GF-D8 (cell line): ENCODE measurements at regions not wholly inside any gene's neighbourhood (a gene's known extent, or its start where the extent isn't known, plus 50 kb on each side); places are given as distances from the start of the nearest gene placed in this dataset.

Experiments used
- DNase-seq: peaks from one replicate; lab custom pipeline; 2025; lab: John Stamatoyannopoulos, UW

DNA sequence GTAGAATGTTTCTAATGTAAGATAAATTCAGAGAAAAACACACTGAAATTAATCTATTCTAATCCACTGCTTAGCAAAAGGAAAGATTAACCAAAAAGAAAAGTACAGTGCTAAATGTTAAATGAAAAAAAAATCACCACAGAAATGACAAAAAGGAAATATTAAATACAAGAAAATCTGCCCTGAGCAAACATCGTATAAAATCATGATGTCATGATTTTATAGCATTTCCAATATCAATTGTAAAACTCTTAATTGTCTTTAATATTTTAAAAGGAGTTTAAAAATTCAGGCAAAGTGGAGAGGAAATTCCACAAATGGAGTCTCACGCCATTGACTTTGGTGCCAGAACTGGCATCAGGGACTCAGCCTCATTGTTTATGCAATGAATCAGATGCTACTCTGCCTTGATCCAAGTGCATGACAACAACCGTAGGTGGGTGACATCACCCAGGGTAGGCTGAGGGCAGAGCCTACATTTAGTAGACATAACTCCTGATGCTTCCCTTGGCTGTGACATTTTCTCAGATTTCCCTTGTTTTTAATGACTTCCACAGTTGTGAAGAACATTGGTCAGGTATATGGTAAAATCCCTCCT is 696.8 kb downstream of the SEMA5A start:
- no peak for DNase-seq

DNA sequence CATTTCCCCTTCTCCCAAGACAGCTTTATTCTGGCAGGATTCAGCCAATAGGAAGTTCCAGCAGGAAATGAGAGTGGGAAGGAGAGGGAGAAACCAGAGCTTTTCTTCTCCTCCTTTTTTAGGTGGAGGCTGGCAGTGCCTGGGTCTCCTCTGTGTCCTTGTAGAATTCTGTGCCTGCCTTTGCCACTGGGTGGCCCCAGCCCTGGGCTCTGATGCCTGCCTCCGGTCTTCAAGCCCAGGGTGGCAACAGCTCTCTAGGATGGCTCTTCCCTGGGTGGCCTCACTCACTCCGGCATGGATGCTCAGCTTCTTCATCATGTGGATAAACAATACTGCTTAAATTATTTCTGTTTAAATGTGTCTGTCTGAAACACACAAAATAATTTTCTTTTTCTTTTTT is 694.8 kb downstream of the SEMA5A start:
- DNase-seq, result no peak

DNA sequence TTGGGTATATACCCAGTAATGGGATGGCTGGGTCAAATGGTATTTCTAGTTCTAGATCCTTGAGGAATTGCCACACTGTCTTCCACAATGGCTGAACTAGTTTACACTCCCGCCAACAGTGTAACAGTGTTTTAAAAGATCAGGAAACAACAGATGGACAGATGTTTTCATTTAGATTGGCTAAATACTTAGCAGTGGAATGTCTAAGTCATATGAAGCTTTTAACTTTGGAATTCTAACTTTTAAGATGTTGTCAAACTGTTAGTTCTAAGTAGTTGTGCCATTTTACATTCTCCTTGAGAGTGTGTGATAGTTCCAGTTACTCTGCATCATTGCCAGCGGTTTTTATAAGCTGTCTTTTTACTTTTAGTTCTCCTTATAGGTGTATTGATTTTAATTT is 688.8 kb downstream of the SEMA5A start:
- no peak for DNase-seq

DNA sequence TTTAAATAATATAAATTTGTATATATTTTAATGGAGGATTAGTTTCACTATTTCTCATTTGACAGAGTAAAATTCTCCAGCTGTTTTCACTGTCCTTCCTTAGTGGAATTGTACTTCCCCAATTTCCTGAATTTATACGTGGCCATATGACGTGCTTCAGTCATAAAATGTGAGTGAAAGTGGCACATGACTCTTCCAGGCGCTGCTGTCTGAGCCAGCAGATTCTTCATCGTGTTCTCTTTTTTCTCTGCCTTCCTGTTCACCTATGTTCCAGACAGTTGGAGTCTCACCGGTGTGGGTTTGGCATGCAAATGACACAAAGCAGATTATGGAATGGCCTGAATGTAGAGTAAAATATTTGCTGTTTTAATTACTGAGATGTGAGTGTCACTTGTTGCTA is 684.1 kb downstream of the SEMA5A start:
- no peak for DNase-seq

DNA sequence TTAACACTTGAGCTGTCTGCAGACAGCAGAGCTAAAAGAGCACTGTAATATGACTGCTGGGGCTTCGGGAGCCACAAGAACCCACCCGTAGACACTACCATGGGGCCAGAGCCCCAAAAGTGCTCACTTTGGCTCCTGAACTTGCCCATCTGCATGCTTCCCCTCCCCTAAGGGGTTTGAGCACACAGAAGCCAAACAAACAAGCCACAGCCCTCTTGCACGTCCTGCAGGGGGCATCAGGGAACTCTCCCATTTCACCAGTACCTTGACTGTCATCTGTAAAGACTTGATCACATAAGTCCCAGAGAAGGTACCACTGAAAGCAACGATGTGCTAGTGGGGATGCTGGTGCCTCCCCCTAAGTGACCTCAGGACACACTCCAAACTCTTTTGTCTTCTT is 681.8 kb downstream of the SEMA5A start:
- no peak for DNase-seq

DNA sequence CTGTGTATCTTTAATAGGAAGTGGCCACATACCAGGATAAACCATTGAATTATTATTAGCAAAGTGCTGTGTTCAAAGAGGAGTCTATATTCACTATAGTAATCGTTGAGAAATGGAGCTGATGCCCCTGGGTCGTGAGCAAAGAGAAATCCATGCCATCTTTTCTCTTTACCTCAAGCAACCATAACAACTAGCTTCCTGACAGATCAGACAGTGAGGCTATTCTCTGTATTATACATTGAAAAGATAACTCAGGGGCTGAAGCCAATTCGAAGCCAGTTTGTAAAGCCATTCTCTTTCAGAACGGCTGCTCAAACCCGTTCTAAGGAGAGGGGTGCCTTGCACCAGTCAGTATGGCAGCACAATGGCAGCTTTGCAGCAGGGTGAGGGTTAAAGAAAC is 680.6 kb downstream of the SEMA5A start:
- DNase-seq, result no peak

DNA sequence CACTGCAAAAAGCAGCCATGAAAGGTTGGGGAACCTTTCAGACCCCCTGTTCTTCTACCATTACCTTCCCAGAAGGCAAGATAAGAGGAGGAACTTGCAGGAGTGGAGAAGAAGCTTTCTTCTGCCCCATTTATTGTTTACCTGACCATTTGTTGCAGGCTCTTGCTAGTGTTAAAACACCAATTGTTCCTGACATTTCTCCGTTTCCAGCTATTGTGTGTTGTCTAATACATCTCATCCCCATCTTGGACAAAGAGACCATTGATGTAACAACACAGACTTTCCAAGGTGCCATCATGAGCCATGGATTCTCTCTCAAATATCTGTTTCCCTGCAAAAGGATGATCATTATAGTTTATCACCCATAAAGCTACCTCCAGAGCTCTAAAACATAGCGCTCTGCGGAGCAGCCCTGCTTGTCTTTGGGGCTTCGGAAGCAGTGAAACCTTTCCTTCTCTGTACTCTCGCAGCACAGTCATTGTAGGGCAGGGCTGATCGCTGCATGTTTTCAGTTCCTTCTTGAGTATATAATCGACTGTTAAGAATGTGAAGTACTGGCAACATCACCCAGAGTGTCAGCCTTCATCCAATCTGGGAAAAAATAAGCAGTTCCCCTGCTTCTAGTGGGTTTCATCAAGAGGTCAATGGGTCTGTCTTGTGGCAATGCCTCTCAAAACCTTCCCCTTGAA is 680.0 kb downstream of the SEMA5A start:
- no peak for DNase-seq

DNA sequence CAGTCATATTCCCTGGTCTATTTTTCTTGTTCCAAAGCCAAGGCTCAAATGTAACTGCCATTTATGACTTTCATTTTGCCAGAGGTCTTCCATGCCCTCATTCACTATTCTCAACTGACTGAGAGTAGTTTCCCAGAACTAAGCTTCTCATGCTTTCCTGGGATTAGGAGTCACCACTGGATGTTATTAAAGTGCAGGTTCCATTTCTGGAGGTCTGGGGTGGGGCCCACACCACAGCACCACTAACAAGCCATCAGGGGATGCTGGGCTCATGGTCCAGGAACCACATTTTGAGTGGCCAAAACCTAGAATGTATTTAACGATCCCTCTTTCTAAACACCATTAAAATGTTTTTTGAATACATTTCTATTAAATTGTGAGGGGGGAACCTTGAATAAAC is 677.6 kb downstream of the SEMA5A start:
- DNase-seq, result no peak

DNA sequence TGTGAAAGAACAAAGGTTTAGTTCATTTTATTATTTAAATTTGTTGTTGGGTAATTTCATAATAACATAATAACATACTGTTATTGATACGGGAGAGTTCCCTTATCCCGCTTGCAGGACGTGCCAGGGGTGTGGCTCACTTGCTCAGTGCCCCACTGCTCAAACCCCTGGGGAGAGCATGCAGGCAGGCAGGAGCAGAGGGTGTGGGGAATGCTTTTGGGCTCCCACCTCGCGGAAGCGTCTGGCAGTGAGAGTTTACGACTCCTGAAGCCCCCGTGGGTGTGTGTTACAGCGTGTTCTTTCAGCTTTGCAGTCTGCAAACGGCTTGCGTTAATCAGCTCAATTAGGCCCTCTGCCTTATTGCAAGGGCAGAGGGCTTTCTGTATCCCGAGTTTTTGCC is 675.9 kb downstream of the SEMA5A start:
- no peak for DNase-seq

DNA sequence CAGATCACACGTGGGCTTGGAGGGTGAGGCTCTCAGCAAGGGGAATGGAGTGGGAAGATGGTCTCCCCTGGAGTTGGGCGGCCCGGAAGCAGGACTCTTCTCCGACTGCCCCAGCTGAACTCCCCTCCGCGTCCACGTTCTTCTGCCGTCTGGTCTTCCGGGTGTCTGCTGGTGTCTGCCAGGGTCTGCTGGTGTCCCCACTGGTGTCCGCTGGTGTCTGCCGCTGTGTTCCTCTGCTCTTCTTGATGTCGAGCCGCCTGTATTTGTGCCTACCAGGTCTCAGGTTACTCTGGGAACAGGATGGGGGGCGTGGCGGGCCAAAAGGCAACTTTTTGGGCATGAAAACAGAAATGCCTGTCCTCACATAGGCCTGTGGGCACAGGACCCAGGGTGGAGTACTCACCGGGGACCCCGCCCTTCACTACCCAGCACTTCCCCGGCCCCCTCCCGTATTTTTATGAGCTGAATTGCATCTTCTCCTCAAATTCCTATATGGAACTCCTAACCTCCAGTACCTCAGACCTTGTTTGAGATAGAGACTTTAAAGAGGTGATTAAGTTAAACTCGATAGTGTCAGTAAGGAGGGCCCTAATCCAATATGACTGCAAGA is 675.4 kb downstream of the SEMA5A start:
- DNase-seq, result no peak

DNA sequence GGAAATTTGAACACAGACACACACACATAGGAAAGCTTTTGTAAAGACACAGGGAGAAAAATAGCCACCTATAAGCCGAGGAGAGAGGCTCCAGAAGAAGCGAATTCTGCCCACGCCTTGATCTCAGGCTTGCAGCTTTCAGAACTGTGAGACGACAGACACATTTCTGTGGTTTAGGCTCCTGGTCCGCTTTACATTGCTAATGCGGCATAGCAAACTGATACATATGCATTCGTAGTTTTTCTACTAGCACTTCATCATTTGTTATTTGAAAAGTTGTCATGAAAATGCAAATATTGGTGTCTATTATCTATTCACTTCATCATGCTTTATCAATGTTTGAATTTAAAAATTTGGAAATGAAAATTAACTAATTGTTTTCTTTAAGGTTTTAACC is 674.9 kb downstream of the SEMA5A start:
- no peak for DNase-seq

DNA sequence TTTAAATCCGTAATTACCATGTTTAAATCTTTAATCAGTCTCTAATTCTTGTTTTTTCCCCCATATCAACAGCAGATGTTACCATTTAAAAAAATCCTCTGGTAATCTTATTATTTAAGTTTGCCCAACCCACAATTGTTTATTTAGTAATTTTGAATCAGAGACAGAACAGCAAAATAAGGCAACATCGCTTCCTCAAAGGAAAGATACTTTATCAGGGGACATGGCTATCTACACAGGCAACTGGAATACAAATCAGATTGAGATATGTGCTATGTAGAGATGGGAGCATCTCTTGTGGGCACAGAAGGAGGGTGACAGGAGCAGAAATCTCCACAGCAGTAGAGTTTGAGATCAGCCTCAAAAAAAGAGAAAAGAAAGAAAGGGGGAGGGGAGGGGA is 674.4 kb downstream of the SEMA5A start:
- DNase-seq, result no peak

DNA sequence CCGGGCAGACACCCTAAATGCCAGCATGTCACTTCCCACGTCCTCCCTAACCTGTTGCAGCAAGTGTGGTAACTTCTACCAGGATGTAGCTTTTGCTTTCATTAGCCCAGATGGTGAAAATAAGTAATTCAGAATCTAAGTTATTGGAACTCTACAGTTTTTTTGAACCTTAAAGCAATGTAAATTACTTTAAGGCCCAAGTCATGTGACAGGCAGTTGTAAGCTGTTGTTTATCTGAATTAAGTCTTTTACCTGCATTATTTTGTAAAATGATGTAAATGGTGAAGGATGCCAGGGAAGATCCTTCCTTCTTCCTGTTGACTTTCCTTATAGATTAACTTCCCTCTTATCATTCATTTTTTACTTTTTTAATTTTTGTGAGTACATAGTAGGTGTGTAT is 670.2 kb downstream of the SEMA5A start:
- no peak for DNase-seq

DNA sequence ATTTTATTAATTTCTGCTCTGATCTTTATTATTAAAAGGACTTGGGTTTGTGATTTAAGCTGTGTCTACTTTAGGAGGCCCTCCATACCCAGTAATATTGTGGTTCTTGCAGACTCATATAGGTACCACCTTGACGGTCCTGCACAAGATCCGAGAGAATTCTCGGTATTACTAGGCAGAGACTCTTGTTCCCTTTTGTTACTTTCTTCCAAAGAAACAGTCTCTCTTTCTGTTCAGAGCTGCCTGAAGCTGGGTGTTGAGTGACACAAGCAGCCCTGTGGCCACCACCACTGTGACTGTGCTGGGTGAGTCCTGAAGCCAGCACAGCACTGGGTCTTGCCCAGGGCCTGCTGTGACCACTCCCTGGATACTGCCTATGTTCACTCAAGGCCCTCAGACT is 666.6 kb downstream of the SEMA5A start:
- no peak for DNase-seq

DNA sequence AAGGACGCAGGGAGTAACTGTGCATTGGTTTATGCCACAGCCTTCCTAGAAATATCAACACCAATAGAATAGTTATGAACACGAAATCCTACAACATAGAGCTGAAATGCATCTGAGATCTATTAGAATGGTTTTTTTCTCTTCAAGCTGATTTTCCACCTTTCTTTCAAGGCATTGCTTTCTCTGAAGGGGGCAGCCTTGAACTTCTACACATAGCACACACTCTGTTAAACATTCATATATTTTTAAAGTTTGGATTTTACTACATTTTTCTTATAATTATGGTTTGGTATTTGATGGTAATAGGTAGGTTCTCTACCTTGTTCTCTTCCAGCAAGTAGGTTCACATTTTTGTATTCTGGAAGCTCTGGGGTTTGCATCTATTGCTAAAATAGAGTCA is 661.8 kb downstream of the SEMA5A start:
- no peak for DNase-seq

DNA sequence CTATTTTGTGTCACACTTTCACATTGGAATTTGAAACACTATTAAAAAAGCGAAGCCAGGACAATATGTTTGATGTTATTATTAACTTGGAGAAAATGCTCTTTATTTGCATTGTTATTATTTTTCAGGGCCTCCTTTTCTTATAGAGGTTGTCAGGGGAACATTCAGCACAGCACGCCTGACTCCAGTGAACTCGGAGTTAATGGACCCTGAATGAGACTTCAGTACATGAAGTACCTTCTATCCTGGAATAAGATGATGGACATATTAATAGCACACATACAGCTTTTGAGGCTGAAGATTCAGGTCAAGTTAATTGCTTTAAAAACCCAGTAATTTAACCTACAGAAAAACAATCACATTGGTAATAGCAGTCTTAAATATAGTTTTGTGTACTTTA is 652.9 kb downstream of the SEMA5A start:
- no peak for DNase-seq

DNA sequence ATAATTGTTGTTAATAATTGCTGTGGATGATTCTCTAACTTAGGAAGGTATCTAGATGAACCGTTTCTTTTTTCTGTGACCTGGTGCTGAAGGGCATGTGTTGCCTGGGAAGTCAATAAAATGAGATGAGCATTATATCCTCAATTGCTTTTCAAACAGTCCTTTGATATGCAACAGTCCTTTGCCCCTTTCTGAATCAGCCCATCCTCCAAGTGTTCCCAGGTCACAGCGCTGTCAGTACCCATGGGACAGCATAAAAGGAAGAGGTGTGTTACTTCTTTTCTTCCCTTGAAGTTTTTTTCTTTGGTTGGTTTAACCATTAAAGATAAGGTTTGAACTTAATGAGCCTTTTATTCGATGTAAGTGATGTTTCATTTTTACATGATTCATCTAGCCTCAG is 651.8 kb downstream of the SEMA5A start:
- no peak for DNase-seq

DNA sequence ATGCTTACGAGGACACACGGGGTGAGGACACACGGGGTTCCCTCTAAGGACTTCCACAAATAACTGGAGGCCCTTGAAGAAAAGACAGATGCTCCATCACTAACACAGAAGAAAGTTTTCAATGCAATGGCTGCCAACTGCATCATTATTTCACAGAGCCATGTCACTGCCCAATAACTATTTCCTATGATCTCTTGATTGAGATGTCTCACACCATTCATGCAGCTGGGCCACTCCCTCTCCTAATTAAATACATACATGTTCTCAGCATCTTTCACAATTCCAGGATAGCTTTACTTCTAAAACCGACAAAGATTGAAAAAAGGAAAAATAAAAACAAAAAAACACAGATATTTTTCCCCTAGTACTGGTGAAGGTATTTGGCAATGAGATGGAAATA is 650.8 kb downstream of the SEMA5A start:
- no peak for DNase-seq

DNA sequence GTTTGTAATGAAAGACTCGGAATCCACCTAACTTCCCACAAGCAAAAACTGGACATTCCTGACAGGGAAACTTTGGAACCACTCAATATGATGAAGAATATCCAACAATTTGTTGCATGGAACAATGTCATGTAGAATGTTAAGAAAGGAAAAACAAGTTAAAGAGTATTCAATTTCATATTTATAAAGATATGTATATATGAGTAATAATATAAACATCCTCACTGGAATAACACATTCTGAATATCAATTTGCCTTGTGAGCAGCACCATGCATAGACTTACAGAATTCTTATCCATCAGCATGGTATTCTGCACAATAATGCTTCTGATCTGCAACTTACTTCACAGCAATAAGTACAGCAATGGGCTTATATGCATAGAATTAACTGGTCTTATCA is 650.3 kb downstream of the SEMA5A start:
- no peak for DNase-seq

DNA sequence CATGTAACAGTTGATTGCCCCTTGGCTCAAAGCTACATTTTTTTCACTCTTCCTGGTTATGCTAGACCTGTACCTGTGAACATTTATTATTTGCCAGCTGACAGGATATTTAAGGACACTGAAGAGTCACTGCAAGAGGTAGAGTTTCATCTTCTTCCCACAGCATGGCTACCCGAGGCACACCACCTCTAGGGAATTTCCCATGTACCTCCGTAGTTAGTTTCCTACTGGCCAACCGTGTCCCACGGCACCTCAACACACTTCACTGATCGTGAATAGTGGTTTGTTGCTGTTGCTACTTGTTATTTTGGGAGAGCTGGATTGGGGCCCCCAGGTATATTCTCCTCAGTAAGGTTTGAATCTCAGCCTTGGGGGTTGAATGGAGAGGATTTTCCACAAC is 648.6 kb downstream of the SEMA5A start:
- no peak for DNase-seq

DNA sequence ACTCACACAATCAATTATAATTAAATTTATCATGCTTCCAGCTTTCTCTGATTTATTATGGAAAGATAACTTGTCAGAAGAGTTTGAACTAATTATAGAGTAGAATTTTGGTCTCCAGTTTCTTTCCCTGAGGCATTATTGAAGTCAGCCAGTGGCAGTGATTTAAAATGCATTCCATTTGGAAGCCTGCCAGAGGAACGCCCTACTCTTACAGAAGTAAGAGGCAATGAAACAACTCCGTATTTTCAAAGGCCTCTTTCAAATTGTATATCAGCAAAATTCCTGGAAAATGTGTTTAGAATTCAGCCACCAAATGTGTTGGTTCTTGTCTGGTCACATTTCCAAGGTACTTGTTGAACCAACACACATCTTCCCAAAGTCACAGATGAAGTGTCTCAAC is 640.9 kb downstream of the SEMA5A start:
- DNase-seq, result no peak

DNA sequence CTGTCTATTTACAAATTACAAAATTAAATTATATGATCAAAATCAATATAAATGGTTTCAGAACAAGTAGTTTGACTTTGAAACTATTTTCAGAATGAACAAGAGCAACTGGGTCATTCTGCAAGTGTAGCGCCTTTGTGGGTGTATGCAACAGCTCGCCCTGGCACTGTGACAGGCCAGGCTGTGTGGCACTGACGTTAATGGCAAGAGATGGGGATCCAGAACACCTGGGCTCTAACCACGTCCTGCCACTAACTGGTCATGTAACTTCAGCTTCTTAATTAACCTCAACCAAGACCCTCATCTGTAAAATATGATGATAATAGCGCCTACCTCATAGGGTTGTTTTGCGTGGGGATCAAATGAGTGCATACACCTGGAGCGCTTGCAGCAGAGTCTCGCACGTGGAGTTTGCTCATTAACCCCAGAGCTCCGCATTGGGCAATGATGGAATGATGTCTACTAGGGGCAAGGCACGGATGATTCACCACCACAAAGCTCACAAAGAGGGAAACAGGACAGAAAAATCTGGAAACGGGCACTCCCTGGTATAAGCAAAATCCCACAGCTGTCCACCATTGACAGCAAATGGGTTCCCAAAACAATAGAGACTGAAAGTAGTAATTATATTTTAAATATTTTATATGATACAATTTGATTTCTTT is 639.4 kb downstream of the SEMA5A start:
- DNase-seq, result no peak

DNA sequence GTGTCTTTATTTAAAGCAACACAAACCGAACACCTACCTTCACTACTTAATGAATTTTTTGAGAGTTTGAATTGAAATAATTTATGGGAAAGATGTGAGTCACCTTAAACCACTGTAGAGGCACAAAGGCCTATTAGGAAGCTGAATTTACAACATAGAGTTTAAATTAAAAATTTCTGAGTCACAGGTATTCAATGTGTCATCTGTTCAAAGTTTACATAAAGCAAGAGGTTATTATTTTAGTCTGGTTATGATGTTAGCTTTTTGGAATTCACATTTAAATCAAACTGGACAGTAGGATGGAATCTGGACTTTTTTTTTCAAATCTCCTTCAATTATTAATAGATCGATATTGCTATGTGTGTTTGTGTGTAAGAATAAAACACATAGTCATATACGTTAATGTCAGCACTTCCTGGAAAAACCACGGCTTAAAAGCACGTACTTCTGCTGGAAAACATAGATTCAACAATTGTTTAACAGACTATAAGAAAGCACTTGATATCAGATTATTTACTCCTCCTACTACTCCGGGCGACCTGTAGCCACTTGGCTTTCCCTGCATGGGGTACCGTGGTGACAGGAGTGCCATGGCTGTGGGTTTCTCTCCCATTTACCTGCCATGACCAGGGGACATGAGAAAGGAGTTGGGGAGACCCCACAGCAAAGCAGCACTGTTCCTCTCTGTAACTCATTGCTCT is 638.6 kb downstream of the SEMA5A start:
- DNase-seq, result no peak
